Liver (tissue), 8 donors: ENCODE measurements at regions not wholly inside any gene's neighbourhood (a gene's known extent, or its start where the extent isn't known, plus 50 kb on each side); places are given as distances from the start of the nearest gene placed in this dataset.

Source experiments
- DNase-seq: peaks from one replicate; pipeline ENCODE4 v3.0.0-alpha.2; 2017; ENCODE audit warnings: low spot score
- H3K27ac ChIP-seq, 2 donors: one replicate each; pipeline ENCODE4 v1.7.0; 2013; ENCODE audit warnings: inconsistent platforms in 2 of 2, low read length in 2 of 2, control low read depth in 1 of 2, low read depth in 1 of 2, mild to moderate bottlenecking in 1 of 2
- H3K27me3 ChIP-seq, 4 donors: one replicate each; pipeline versions ENCODE4 v1.6.1 to v1.7.0; 2013; ENCODE audit warnings: low read length in 3 of 4, inconsistent platforms in 1 of 4, mild to moderate bottlenecking in 1 of 4, moderate library complexity in 1 of 4; ENCODE audit not compliant: control insufficient read depth in 4 of 4, insufficient read depth in 4 of 4
- H3K36me3 ChIP-seq, 4 donors: one replicate each; pipeline versions ENCODE4 v1.6.1 to v1.7.0; 2013; ENCODE audit warnings: low read length in 3 of 4, mild to moderate bottlenecking in 3 of 4, low read depth in 1 of 4, moderate library complexity in 1 of 4; ENCODE audit not compliant: control insufficient read depth in 4 of 4, insufficient read depth in 3 of 4
- H3K4me1 ChIP-seq, 4 donors: one replicate each; pipeline versions ENCODE4 v1.6.1 to v1.7.0; 2013; ENCODE audit warnings: low read length in 3 of 4, mild to moderate bottlenecking in 3 of 4, moderate library complexity in 1 of 4; ENCODE audit not compliant: control insufficient read depth in 4 of 4, insufficient read depth in 4 of 4
- H3K4me3 ChIP-seq, 3 donors: one replicate each; pipeline versions ENCODE4 v1.6.1 to v1.7.0; 2013; ENCODE audit warnings: low read length in 3 of 3, control low read depth in 1 of 3, low read depth in 1 of 3, mild to moderate bottlenecking in 1 of 3
- H3K9ac ChIP-seq, 2 donors: one replicate each; pipeline ENCODE4 v1.7.0; 2013; ENCODE audit warnings: low read length in 2 of 2, mild to moderate bottlenecking in 2 of 2, moderate library complexity in 2 of 2, control low read depth in 1 of 2, low read depth in 1 of 2
- H3K9me3 ChIP-seq, 4 donors: one replicate each; pipeline versions ENCODE4 v1.6.1 to v1.7.0; 2013; ENCODE audit warnings: low read length in 3 of 4; ENCODE audit not compliant: control insufficient read depth in 4 of 4
- ATF3 ChIP-seq: IDR thresholded peaks from 2 replicates; pipeline ENCODE4 v1.6.1; 2016; ENCODE audit warnings: antibody characterized with exemption
- CTCF ChIP-seq: fragments of 150-350 bp; IDR thresholded peaks from 2 replicates; pipeline ENCODE4 v1.5.1; 2017; ENCODE audit warnings: improper control_type of control experiment, low read depth, low read length; ENCODE audit not compliant: missing input control
- EGR1 ChIP-seq, 2 donors: IDR thresholded peaks; 2 replicates each; pipeline ENCODE4 v1.6.1; 2016 to 2018; ENCODE audit warnings: antibody characterized with exemption in 2 of 2, low read depth in 2 of 2
- FOXA1 ChIP-seq: IDR thresholded peaks from 2 replicates; pipeline ENCODE4 v1.6.1; 2016; ENCODE audit warnings: antibody characterized with exemption
- FOXA2 ChIP-seq: IDR thresholded peaks from 2 replicates; pipeline ENCODE4 v1.6.1; 2016; ENCODE audit warnings: antibody characterized with exemption
- GABPA ChIP-seq, 2 donors: IDR thresholded peaks in 1 of 2; conservative IDR thresholded peaks in 1 of 2; 2 replicates each; pipeline ENCODE4 v1.6.1; 2016; ENCODE audit warnings: antibody characterized with exemption in 2 of 2, mild to moderate bottlenecking in 1 of 2, moderate library complexity in 1 of 2
- HNF4A ChIP-seq, 2 donors: conservative IDR thresholded peaks; 2 replicates each; pipeline ENCODE4 v1.6.1; 2016; ENCODE audit warnings: antibody characterized with exemption in 2 of 2, mild to moderate bottlenecking in 2 of 2
- HNF4G ChIP-seq: IDR thresholded peaks from 2 replicates; pipeline ENCODE4 v1.6.1; 2016; ENCODE audit warnings: antibody characterized with exemption
- JUND ChIP-seq, 2 donors: IDR thresholded peaks; 2 replicates each; pipeline ENCODE4 v1.6.1; 2016; ENCODE audit warnings: antibody characterized with exemption in 2 of 2
- MAX ChIP-seq: IDR thresholded peaks from 2 replicates; pipeline ENCODE4 v1.6.1; 2016; ENCODE audit warnings: antibody characterized with exemption
- NR2F2 ChIP-seq: IDR thresholded peaks from 2 replicates; pipeline ENCODE4 v1.6.1; 2016; ENCODE audit warnings: antibody characterized with exemption
- RAD21 ChIP-seq, 2 donors: IDR thresholded peaks; 2 replicates each; pipeline ENCODE4 v1.6.1; 2016; ENCODE audit warnings: antibody characterized with exemption in 2 of 2, mild to moderate bottlenecking in 2 of 2
- REST ChIP-seq: IDR thresholded peaks from 2 replicates; pipeline ENCODE4 v1.6.1; 2016; ENCODE audit warnings: antibody characterized with exemption, mild to moderate bottlenecking
- RXRA ChIP-seq, 2 donors: IDR thresholded peaks; 2 replicates each; pipeline ENCODE4 v1.6.1; 2017 to 2018; ENCODE audit warnings: antibody characterized with exemption in 2 of 2, mild to moderate bottlenecking in 1 of 2
- SP1 ChIP-seq: IDR thresholded peaks from 2 replicates; pipeline ENCODE4 v1.6.1; 2018; ENCODE audit warnings: antibody characterized with exemption, mild to moderate bottlenecking
- TAF1 ChIP-seq: conservative IDR thresholded peaks from 2 replicates; pipeline ENCODE4 v1.6.1; 2016; ENCODE audit warnings: antibody characterized with exemption, mild to moderate bottlenecking
- YY1 ChIP-seq: IDR thresholded peaks from 2 replicates; pipeline ENCODE4 v1.6.1; 2016; ENCODE audit warnings: antibody characterized with exemption, mild to moderate bottlenecking
- ZBTB33 ChIP-seq: IDR thresholded peaks from 2 replicates; pipeline ENCODE4 v1.6.1; 2016; ENCODE audit warnings: antibody characterized with exemption
- WGBS: extraction: QIAGEN DNeasy Blood & Tissue Kit; methylation state at CpG from one replicate; pipeline ENCODE4 v1.1.7; 2013; 5-methylcytosine and 5-hydroxymethylcytosine counted together
- donor health status: healthy.
- donor health status: healthy.
- donor health status: healthy.
- donor health status: healthy.
- donor health status: healthy.

- 91% methylated on average over 2 of the region's 2 CpGs for WGBS
- Histone ChIP-seq H3K9ac (no peak overlapping the region), H3K27me3 (no peaks in the 10 kb centered on the region), H3K4me1 (peaks cover 0 to 3% (median 0%) of the 10 kb centered on the region in 4 donors), H3K4me3 (no peak overlapping the region), H3K27ac (no peak overlapping the region), H3K36me3 (no peaks in the 10 kb centered on the region), H3K9me3 (no peaks in the 10 kb centered on the region)
- TF ChIP-seq FOXA2 (no peak), YY1 (no peak), FOXA1 (no peak), GABPA (IDR thresholded peaks at IDR 0.05 in 1 of 2, conservative IDR thresholded peaks at IDR 0.05 in 1 of 2) (no peak), ATF3 (no peak), SP1 (no peak), RXRA (IDR thresholded peaks at IDR 0.05) (no peak), TAF1 (no peak), MAX (no peak), ZBTB33 (no peak), JUND (IDR thresholded peaks at IDR 0.05) (no peak), RAD21 (IDR thresholded peaks at IDR 0.05) (no peak), NR2F2 (no peak), HNF4G (no peak), REST (no peak), CTCF (no peak), EGR1 (IDR thresholded peaks at IDR 0.05; ENCODE audit: low read depth in 2 of 2) (no peak), HNF4A (conservative IDR thresholded peaks at IDR 0.05) (no peak)
- DNase-seq: no peak
Measured at GRCh38 chrX:129145385-129145784, 377.9 kb downstream of the SMARCA1 start.
